Fibroblast of skin of abdomen (primary cell): ENCODE measurements at regions not wholly inside any gene's neighbourhood (a gene's known extent, or its start where the extent isn't known, plus 50 kb on each side); places are given as distances from the start of the nearest gene placed in this dataset.
"Not testable (repeated sequence)": the region's sequence is repeated elsewhere in the genome, so short reads cannot be mapped to it uniquely, and the experiment has no call there.

Experiments used
- DNase-seq: peaks from one replicate; pipeline ENCODE4 v3.0.0-alpha.2; 2013

DNA sequence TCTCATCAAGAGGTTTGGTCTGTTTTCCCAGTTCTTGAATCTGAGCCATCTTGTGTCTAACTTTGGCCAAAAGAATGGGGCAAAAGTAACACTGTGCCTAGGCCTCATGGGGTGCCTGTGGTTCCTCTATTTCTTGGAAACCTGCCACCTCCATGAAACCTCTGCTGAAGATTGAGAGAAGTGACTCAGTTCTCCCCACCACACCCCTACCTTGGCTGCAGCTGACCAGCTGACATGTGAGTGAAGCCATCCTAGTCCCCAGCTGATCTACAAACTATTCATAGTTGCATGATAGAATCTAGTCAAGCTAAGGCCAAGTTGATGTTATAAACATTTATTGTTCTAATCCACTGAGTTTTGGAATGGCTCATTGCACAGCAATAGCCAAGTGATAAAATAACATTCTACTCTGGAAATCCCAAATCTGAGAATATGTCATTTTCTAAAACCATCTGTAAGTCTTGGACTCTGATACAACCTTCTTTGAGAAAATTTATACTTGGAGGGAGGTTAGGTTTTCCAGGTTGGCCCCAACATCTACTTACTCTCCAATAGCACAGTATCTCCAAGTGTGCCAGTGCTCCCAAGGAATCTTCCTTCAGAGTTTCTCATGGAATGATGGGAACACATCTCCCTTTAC is 107.0 kb upstream of the SMLR1 start:
- no peak for DNase-seq

DNA sequence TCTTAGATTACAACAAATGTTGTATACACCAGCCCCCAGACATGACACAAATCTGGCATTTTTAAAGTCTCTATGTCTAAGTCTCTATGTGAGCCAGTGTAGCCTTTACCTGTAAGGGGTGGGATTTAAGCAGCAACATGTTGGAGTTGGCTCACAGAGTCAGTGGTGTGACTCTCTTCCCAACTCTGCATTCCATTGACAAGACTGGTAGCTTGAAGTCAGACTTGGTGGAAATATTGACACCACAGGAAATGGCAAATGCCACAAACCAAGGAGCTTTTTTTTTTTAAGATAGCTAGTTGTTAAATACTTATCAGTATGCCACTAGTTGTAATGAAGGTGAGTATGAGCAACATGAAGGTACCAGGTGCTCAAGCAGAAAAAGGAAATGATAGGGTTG is 103.1 kb upstream of the SMLR1 start:
- DNase-seq, result no peak

DNA sequence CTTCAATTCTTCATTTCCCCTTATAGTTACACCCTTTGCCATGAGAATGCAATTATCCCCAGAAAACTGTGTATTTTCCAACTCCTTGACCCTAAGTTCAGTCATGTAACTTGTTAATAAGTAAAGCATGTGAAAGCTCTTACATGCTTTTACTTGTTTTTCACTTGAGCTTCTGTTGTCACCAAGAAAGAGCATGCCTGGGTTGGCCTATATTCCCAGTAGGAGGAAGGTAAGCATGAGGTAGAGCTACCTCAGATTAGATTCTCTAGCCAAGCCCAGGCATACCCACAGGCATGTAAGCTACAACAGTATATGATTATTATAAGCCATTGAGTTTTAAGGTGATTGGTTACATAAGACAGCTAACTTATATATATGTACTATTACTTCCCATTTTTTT is 101.7 kb upstream of the SMLR1 start:
- no peak for DNase-seq

DNA sequence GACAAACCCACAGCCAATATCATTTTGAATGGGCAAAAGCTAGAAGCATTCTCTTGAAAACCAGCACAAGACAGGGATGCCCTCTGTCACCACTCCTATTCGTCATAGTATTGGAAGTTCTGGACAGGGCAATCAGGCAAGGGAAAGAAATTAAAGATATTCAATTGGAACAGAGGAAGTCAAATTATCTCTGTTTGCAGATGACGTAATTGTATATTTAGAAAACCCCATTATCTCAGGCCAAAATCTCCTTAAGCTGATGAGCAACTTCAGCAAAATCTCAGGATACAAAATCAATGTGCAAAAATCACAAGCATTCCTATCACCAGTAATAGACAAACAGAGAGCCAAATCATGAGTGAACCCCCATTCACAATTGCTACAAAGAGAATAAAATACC is 99.1 kb upstream of the SMLR1 start:
- DNase-seq, result not testable (repeated sequence)

DNA sequence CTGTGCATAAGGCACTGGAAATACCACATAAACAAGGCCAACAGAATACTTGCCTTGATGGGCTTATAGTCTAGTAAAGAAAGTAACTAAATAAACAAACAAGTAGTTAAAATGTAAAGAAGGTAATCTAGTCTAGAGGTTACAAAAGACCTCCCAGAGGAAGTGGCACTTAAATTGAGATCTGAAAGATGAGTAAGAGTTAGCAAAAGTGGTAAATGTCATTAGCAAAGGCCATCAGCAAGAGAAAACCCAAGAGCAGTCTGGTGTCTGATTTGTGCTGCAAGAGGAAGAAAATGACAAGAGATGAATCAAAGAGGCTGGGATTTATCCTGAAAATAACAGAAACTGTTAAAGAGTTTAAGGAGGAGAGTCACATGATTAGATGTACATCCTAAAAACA is 96.6 kb upstream of the SMLR1 start:
- DNase-seq, result no peak

DNA sequence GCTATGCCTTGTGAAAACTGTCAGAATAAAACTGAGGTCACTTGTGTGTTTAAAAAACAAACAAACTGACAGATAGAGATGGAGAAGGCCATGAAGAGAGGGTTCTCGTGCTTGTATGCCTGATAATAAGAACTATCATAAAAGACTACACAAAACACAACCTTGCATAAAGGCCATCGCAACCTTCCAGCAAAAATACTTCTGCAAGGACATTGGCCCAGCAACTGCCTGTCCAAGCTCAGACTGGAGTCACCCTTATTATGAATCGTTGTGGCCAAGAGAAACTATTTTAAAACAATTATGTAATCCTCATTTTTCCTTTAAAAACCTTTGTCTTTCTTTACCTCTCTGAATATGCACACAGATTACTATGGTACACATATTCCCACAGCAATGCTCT is 93.0 kb upstream of the SMLR1 start:
- DNase-seq, result no peak

DNA sequence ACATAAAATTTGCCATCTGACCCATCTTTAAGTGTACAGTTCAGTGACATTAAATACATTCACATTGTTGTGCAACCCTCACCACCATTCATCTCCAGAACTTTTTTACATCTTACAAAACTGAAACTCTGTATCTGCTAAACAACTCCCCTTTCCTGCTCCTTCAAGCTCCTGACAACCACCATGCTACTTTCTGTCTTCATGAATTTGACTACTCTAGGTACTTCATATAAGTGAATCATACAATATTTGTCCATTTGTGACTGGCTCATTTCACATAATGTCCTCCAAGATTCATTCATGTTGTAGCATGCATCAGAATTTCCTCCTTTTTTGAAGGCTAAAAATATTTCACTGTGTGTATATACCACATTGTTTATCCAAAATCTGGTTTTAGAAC is 86.9 kb upstream of the SMLR1 start:
- no peak for DNase-seq

DNA sequence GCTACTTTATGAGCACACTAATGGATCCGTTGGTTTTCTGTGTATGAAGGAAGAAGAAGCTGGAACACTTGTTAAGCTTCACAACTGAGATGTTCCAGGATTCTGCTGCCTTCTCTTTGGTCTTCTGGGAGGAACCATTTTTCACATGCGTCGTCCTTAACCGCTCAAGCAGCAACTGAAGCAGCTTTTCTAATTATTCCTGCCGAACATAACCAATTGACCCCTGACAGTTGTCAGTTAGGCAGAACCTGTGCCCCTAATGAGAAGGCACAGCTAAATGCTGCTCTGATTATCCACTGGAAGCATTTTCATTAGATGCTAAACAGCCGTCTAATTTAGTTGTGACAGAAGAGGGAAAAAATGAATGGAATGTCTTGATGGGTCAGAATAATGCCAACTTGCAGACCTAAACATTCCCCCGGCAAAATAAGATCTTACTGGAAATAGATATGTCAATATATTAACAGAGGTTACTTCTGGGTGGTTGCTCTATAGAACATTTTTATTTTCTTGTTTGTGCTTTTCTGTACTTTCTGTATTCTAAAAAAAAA is 85.0 kb upstream of the SMLR1 start:
- DNase-seq, result peak; percentile 36

DNA sequence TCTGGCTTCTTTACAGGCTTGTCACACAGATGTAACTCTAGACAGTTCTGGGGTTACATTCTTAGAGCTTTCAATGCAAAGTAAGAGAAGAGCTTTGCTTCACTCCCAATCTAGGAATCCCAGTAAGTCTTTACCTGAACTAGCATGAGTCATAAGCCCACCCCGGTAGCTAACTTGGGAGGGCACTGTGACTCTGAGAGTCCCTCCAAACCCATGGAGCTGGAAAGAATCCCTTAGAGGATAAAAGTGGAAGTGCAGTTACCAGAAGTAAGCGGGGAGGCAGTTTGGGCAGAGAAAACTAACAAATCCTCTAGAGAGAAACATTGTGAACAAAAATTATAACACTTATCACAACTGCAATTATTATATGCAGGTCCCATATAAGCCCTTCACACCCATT is 84.0 kb upstream of the SMLR1 start:
- no peak for DNase-seq

DNA sequence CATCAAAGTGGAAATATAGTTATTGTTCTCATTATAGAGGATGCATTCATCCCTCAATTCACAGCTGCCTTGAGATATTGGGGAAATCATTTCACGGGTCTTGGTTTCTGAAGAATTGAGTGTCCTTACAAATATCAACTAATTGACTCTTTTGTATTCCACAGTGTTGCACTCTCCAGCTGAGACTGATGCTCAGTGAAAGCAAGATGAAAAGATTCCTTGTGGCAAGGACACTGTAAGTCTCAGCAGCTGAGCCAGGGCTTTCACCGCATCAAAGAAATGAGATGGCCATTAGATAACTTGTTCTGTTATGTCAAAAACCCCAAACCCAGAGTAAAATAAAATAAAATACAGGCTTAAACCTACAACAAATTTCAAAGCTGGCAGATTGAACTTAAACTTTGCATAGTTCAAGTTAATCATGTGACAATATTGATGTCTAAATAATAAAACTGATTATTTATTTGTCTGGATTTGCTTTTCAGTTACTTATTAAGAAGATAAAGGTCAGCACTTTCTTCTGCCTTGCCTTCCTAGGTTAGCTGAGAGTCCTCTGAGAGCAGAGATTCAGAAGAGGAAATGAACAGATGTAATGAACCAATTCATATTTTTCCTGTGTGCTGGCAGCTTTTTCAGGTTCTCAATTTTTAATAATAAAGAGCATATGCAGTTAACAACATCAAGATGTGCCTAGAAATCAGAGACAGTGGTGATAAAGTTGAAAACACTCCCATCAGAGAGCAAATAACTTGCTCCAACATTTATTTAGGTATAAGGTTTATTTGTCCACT is 82.4 kb upstream of the SMLR1 start:
- DNase-seq, result peak; percentile 28

DNA sequence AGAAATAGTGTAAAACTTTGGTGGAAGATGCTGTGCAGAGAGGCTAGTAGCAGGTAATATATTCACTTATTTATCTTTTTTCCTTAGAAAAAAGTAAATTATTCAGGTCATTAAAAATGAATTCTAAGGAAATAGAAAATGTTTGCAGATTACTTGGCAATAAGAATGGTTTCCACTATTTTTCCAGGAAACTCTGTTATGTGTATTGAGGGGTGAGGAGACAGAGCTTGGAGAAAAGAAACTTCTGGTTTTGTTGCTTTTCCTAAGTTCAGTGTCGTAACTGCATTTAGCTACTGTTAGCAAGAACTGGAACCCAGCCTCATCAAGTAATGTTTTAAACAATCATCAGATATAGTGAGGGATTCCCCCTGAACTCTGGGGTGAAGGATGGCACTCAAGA is 79.2 kb upstream of the SMLR1 start:
- DNase-seq, result no peak

DNA sequence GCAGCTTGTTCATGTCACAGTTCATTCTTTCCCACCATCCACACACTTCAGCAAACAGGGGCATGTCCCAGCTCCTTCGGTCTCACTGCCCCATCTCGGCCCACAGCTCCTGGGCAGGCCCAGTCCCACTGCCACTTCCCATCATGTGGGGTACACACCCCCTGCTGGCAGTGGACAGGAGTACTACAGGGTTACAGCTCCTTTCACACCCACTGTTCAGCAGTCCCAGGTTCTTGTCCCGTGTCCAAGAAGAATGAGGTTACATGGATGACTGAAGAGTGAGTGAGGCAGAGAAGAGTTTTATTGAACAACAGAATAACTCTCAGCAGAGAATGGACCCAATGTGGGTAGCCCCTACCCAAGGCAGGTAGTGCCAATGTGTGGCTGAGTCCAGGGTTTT is 77.8 kb upstream of the SMLR1 start:
- no peak for DNase-seq

DNA sequence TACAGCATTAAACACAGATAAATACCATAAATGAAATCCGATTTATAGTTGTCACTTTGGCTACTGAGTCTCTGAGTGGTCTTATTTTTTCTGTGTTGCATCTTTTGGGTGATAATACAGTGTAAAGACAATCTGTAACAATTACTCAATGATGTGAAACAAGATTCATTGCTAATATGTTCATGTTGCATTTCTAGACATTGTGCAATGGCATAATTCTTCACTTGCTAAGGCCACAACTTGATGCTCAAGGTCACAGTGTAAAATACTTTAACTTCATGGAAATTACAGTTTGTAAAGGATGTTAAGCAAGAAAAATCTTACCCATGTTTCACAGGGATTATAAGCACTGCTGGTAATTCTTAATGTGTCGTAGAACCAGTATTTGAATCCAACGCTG is 74.9 kb upstream of the SMLR1 start:
- DNase-seq, result peak; percentile 66

DNA sequence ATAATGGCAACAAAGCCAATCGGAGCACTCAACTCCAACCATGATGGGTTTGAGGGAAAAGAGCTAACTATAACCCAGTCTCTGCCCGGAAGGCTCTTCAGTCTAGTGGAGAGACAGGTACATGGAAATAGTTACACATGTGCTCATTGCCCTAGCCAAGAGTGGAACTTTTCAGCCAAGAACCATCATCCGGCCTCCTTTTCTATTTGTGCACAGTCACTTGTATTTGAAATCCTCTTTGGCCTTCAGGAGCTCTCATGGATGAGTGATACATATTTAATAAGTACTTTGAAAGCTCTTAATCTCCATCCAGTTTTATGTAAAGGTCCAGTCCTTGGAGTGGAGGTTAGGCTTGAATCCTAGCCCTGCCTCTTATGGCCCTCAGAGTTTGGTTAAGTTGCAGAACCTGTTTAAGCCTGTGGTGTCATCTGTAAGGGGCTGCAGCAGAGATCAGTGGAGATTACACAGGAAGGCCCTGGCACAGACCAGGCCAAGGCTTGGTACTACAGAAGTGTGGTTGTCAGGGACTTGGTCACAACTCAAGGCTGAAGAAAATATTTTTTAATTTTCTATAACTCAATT is 72.3 kb upstream of the SMLR1 start:
- DNase-seq, result no peak

DNA sequence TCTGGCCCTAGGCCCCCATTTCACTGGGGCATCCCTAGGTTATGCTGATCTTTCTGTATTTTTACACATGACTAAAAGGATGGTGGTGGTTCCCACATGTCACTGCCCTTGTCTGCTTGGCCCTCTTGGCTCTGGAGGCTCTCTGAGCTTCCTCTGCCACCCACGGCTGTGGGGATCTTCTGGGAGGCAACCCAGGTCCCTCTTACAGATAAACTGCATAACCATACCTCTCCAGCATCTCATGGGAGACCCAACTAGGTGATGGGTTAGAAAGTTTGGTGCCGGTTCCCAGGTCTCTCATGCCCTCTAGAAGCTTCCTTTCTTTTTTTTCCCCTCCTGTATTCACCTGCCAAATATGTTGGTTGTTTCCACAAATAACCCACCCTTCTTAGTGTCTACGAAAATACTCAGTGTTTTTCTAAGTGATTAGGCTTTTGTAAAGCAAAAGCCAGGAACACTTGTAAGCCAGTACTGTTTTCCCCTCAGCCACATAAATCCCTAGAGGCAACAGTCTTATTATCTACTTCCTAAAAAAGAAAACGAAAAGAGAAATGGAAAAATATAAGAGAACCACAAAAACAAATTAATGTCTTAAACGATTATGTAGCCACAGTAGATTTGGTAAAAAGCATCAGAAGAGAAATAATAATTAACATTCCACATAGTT is 71.7 kb upstream of the SMLR1 start:
- DNase-seq, result no peak

DNA sequence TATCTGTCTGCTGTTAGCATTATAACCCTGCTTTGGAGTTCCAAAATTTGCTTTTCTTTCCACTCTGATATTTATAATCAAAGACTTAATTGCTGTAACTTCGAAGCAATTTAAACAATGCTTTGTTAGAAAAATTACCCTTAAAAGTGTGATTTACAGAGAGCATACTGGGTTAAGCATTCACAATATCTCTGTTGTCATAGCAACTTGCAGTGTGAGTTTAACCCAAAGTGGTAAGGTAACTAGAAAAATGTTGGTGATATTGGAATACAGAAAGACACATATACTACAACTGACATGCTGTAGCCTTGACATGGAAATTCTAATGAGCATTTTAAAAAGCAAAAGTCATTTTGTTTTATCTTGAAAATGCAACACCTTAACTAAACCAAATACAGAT is 70.4 kb upstream of the SMLR1 start:
- DNase-seq, result no peak

DNA sequence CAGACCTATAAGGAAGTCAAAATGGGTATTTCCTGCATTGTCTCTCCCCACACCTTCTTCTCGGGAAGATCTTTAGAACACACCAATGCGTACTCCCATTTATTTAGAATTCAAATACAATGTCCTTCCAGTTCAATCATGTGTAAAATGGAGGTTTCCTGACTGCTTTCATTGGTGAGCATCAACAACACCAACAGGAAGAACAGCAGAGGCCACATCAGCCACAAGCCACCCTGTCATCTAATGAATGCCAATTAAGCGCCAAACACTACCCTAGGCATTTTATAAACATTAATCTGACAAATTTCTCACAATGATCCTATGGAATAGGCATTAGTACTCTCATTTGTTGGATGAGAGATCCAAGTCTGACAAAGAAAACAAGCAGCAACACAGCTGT is 68.4 kb upstream of the SMLR1 start:
- DNase-seq, result no peak

DNA sequence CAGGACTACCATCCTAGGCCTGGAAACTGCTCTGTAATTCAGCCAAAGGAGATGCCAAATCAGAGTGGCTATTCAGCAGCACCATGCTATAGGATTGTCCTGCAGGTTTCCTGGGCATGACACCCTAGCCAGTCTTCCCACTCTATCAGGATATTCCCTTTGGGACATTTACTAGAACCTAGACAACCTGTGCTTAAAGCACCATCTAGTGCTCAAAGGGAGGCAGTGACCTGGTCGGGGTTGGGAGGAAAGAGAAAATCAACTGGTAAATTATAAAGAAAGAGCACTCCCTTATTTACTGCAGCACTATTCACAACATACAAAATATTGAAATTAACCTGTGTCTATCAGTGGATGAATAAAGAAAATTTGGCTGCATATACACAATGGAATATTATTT is 67.2 kb upstream of the SMLR1 start:
- peak; percentile 40 for DNase-seq

DNA sequence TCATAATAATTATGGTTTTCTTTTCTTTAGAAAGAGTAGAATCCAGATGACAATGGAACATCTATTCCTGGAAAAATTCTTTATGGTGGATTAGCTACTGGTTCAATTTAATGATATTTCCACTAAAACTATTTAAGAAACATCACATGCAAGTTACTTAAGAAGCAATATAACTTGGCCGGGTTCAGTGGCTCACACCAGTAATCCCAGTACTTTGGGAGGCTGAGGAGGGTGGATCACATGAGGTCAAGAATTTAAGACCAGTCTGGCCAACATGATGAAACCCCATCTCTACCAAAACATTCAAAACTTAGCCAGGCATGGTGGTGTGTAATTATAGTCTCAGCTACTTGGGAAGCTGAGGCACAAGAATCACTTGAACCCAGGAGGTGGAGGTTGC is 65.9 kb upstream of the SMLR1 start:
- no peak for DNase-seq

DNA sequence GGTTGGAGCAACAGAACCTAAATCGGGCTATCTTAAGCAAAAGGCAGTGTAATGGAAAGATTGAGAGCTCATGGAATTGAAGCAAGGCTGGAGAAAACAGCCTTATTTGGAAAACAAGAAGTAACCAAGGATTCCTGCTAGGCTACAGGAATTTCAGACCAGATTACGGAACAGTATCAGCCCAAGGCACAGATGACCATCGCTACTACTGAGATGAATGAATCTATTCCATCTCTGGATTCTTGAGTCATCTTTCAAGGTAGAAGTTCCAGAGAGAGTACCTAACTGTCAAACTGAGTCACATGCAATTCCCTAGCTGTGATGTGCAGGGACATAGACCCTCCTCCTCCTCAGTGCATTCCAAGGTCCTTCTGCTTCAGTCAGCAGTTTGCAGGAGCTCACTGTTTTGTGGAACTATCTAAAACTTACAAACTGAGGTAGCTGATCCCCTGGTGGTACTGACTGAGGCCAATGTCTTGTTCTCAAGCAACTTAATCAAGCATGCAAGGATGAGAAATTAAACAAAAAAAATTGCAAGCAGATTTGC is 62.0 kb upstream of the SMLR1 start:
- no peak for DNase-seq

DNA sequence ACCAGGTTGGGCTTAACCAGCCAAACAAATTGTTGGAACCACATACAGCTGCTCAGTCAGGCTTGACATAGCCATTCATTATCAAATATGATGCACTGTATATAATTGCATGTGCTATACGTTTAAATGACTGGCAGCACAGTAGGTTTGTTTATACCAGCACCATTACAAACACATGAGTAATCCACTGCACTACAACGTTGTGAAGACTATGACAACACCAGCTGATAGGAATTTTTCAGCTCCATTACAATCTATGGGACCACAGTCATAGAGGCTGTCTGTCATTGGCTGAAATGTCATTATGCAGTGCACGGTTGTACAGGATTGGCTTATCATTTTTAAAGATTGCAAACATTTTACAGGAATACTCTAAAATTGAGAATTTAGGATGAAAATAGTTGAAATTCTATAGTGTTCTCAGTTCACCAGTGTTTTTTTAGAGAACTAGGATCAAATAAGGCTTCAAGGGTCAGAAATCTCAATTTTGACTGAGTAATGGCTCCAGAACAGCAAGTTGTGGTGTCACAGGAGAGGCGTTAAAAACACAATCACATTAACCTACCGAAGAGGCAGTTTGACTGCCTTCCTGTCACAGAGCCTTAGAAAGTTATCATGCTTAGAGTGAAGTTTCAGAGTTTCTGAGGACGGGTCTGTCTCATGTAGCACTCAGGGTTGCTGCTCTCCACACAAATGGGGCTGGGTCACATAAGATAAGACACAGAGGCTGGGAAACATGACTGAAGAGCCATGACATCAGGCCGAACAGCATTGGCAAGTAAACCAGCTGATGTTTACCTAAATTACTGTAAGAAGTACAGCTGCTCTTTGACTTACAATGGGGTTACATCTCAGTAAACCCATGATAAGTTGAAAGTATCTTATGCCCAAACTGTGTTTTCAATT is 60.7 kb upstream of the SMLR1 start:
- DNase-seq, result no peak

DNA sequence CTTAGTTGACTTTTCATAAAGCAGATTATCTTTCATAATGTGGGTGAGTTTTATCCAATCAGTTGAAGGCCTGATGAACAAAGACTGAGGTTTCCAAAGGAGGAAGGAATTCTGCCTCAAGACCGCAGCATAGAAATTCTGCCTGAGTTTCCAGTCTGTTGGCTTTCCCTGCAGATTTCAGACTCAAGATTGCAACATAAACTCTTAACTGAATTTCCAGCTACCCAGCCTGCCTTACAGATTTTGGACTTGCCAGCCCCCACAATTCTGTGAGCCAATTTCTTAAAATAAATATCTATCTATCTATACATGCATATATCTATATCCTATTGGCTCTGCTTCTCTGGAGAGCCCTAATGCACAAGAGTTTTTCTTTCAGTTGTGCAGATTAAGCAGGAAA is 57.3 kb upstream of the SMLR1 start:
- DNase-seq, result no peak
